Activated gamma-delta T cell treated with Interleukin-2 at 50 U/mL for 16 hours (primary cell): ENCODE measurements at regions not wholly inside any gene's neighbourhood (a gene's known extent, or its start where the extent isn't known, plus 50 kb on each side); places are given as distances from the start of the nearest gene placed in this dataset.
"Not testable (repeated sequence)": the region's sequence is repeated elsewhere in the genome, so short reads cannot be mapped to it uniquely, and the experiment has no call there.

Source experiments
- DNase-seq: peaks from one replicate; pipeline ENCODE4 v3.0.0-alpha.2; 2020

GRCh38 chr1:224061436-224061835, 52.5 kb upstream of the FBXO28 start:
- DNase-seq, result no peak

DNA sequence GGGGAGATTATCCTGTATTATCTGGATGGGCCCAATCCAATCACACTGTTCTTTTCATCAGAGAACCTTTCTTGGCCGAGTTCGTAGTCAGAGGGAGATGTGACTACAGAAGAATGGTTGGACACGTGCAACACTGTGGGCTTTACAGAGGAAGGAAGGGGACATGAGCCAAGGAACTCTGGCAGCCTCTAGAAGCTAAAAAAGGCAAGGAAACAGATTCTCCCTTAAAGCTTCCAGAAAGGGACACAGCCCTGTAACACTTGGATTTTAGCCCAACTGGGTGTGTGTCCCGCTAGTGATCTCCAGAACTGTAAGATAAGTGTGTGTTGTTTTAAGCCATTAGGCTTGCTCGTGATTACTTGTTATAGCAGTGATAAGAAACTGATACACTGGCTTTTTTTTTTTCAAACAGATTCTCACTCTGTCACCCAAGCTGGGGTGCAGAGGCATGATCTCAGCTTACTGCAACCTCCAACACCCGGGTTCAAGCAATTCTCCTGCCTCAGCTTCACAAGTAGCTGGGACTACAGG, 53.9 kb upstream of the FBXO28 start:
- DNase-seq, result no peak

GRCh38 chr1:224058303-224058702, 55.6 kb upstream of the FBXO28 start:
- no peak for DNase-seq

DNA sequence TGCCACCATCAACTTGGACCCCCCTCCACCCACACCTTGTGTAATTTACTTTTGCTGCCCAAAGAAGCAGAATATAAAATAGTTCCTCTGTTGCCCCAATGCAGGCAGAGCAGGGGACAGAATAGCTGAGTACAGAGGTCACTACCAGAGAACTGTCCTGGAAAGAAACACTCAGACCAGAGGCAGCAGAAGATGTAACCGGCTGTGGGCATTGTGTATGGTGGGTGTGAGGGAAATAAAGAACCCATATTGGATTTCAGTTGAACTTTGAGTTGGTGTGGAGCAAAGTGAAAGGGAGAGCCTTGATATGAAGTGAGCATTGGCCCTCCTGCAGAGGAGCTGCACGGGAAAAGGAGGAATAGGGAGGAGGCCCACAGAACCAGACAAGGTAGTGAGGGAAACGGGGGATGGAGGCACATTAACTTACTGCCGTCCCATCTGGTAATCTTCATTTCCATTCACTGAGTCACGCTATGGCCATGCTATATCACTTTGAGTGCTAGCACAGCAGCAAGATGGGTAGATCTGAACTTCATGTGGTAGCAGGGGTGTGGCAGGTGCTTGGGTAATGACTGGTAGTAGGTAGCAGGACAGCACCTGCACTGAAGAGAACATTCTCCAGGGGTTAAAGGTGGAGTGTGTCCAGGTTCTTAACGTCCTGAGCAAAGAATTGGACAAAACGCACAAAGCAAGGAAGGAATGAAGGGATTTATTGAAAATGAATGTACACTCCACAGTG, 56.3 kb upstream of the FBXO28 start:
- no peak for DNase-seq

- DNase-seq, result no peak
Observed at GRCh38 chr1:224054611-224055010, 59.3 kb upstream of the FBXO28 start.

- no peak for DNase-seq
Observed at GRCh38 chr1:224054012-224054411, 59.9 kb upstream of the FBXO28 start.

DNA sequence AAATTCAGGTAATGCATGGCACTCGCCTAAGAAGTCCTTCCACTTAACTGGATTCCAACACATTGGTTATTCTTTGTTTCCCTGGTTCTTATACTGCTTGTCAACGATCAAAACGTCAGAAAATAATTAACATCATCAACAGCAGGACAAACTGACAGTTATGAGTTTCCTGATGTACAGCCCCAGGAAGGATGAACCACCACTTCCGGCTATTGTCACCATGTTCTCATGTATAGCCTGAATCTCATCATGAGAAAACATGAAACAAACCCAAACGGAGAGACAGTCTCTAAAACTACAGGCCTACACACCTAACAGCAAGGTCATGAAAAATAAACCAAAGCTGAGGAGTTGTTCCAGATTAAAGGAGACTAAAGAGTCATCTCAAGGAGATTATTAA, 60.5 kb upstream of the FBXO28 start:
- no peak for DNase-seq

GRCh38 chr1:224052772-224053171, 61.1 kb upstream of the FBXO28 start:
- no peak for DNase-seq

DNA sequence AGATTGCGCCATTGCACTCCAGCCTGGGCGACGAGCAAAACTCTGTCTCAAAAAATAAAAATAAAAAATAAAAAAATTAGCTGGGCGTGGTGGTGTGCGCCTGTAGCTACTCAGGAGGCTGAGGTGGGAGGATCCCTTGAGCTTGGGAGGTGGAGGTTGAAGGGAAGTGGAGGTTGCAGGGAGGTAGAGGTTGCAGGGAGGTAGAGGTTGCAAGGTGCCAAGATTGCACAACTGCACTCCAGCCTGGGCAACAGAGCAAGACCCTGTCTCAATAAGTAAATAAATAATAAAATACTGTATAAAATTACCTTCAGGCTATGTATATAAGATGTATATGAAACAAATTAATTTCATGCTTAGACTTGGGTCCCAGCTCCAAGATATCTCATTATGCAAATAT, 62.1 kb upstream of the FBXO28 start:
- not testable (repeated sequence) for DNase-seq

DNA sequence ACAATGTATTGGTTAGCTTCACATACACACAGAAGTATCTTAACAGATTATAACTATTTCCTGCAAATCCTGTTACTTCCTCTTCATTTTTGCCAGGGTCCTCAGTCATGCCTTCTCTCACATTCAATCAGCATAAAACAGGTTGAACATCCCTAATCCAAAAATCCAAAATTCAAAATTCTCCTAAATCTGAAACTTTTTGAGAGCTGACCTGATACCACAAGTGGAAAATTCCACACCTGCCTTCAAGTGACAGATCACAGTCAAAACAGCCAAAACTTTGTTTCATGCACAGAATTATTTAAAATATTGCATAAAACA, 62.9 kb upstream of the FBXO28 start:
- DNase-seq, result no peak

- no peak for DNase-seq
Observed at GRCh38 chr1:224047538-224047937, 66.4 kb upstream of the FBXO28 start.

GRCh38 chr1:224045556-224045955, 68.4 kb upstream of the FBXO28 start:
- no peak for DNase-seq

DNA sequence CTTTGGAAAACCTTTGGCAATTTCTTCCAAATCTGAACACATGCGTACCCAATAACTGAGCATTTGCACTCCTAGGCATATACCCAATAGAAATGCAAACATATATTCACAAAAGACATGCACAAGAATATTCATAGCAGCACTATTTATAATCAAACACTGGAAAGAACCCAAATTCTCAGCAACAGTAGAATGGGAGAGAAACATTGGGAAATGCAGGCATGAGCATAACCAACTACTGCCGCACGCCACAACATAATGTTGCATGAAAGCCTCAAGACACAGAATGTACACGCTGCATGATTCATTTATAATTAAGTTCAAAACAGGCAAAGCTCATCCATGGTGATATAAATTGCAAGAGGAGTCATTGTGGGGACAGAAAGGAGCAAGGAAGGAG, 69.5 kb upstream of the FBXO28 start:
- DNase-seq, result no peak

GRCh38 chr1:224042557-224043118, 71.3 kb upstream of the FBXO28 start:
- no peak for DNase-seq

DNA sequence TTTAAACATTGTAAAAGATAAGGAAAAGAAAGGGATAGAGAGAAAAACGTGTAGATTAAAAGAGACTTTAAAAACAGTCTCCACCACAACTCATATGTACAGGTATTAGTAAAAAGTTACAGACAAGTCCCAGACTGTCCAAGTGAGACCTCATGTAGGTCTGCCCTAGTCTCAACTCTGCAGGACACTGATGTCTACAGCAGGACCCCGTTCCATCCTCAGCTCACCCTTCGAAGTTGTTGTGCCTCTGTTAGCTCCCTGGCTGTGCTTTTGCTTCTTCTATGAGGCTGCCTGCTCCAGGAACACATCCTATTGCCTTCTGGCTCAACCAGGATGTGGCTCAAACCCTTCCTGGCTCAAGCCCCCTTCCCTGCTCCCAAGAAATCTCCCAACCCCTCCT, 72.9 kb upstream of the FBXO28 start:
- DNase-seq, result no peak

DNA sequence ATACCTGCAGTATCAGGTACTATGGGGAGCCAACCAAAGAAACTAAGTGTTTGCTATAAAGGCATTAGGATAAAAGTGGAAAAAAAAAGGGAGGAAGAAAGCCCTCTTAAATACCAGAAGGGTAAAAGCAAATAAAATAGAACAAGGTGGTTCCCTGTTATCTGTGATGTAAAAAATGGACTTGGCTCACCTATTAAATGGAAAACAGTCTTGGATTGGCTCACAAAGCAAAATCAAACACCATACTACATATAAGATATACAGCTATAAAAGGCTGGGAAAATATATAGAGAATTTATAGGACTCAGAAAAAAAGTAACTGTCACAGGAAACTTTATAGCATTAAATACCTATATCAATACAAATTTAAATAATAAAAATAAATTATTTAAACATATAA, 73.5 kb upstream of the FBXO28 start:
- not testable (repeated sequence) for DNase-seq

GRCh38 chr1:224040006-224040405, 73.9 kb upstream of the FBXO28 start:
- not testable (repeated sequence) for DNase-seq

- not testable (repeated sequence) for DNase-seq
Observed at GRCh38 chr1:224038832-224039231, 75.1 kb upstream of the FBXO28 start.

DNA sequence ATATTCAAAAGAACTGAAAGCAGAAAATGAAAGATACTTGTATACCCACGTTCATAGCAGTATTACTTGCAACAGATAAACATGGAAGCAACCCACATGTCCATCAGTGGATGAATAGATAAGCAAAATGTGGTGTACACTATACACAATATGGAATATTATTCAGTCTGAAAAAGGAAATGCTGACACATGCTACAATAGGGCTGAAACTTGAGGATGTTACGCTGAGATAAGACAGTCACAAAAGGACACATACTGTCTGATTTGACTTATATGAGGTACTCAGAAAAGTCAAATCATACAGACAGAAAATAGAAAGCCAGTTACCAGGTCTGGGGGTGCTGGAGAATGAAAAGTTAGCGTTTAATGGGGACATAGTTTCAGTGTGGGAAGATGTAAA, 76.5 kb upstream of the FBXO28 start:
- not testable (repeated sequence) for DNase-seq

GRCh38 chr1:224032608-224033276, 81.2 kb upstream of the FBXO28 start:
- DNase-seq, result not testable (repeated sequence)

GRCh38 chr1:224031986-224032385, 81.9 kb upstream of the FBXO28 start:
- not testable (repeated sequence) for DNase-seq

DNA sequence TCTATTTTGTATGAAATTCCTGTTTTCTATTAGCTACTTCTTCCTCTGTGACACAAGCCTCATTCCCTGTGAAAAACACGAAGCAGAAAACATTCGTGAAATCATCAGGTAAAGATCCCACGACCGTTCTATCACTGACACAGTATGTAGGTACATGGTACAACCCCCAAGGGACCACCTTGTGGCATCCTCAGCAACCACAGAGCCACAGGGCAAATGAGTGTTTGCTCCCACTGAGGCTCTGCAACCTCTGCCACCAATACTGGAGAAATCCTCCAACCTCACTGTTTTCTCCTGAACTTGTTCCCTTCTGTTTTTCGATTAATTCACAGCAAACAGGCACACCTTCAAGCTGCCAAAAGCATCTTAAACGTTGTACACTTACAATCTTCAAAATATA, 83.7 kb upstream of the FBXO28 start:
- DNase-seq, result not testable (repeated sequence)

DNA sequence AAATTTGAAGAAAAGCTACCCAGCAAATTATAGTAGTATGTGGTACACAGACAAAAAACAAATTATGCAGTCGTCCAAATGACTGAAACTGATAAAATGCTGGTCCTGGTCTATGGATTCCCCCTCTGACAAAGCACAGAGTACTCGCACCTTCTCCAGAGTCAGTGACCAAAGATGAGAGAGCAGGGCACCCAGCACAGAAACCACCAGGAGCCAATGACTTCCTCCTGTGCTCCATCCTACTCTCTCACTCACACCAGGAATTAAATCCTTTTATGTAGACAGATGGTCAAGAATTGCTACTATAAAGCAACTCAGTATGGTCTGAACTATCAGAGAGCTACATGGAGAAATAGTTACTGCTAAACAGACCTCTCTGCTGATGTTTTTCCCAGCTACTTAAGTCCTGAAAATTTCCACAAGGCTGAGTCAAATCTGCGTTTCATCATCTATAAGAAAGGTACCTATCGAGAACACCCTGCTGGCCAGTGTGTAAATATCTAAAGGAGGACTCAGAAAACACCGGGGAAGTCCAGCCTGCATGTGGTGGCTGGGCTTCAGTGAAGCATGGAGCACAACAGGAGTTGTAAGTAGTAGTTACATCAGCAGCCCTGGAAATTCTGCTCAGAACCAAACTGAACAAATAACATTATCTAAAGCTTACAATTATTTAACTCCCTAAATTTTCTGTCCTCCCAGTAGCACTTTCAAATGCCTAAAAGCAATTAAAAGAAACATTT, 84.5 kb upstream of the FBXO28 start:
- DNase-seq, result not testable (repeated sequence)
